GM21528 (cell line): ENCODE measurements at regions not wholly inside any gene's neighbourhood (a gene's known extent, or its start where the extent isn't known, plus 50 kb on each side); places are given as distances from the start of the nearest gene placed in this dataset.
"Not testable (repeated sequence)": the region's sequence is repeated elsewhere in the genome, so short reads cannot be mapped to it uniquely, and the experiment has no call there.

ENCODE experiments used
- ATAC-seq: cut with Tn5 transposase; IDR thresholded peaks from one replicate; pipeline ENCODE4 v1.9.1; 2021; ENCODE audit warnings: mild to moderate bottlenecking, moderate library complexity; ENCODE audit not compliant: unreplicated experiment, low FRiP score

GRCh38 chr4:66130042-66130441 is 459.8 kb upstream of the EPHA5 start:
- ATAC-seq = no peak

- ATAC-seq = no peak
Measured at GRCh38 chr4:66123831-66124413, 453.6 kb upstream of the EPHA5 start.

- no peak for ATAC-seq
Measured at GRCh38 chr4:66123190-66123589, 452.9 kb upstream of the EPHA5 start.

DNA sequence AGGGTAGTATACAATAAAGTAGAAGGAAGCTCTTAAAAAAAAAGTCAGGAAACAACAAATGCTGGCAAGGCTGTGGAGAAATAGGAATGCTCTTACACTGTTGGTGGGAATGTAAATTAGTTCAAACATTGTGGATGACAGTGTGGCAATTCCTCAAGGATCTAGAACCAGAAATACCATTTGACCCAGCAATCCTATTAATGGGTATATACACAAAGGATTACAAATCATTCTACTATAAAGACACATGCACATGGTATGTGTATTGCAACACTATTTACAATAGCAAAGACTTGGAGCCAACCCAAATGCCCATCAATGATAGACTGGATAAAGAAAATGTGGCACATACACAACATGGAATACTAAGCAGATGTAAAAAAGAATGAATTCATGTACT is 444.9 kb upstream of the EPHA5 start:
- not testable (repeated sequence) for ATAC-seq

GRCh38 chr4:66108898-66109297 is 438.6 kb upstream of the EPHA5 start:
- ATAC-seq = no peak

GRCh38 chr4:66097218-66097617 is 426.9 kb upstream of the EPHA5 start:
- no peak for ATAC-seq

DNA sequence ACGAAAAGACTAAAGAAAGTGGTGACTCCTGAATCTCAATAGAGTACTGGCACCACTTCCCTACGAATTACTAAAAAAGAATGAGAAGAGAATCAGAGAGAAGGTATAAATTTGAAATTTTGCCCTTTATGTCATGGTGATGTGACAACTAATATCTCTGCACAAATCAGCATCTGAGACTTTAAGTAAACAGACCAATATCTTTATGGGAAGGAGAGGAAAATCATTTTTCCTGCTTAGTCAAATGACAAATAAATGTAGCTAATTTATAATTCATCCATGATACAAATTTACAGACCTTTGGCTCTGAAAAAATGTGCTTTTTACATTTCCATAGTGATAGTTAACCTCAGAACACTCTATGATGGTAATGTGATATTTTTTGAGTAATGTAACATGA is 424.8 kb upstream of the EPHA5 start:
- no peak for ATAC-seq

GRCh38 chr4:66094070-66094469 is 423.8 kb upstream of the EPHA5 start:
- ATAC-seq = no peak

DNA sequence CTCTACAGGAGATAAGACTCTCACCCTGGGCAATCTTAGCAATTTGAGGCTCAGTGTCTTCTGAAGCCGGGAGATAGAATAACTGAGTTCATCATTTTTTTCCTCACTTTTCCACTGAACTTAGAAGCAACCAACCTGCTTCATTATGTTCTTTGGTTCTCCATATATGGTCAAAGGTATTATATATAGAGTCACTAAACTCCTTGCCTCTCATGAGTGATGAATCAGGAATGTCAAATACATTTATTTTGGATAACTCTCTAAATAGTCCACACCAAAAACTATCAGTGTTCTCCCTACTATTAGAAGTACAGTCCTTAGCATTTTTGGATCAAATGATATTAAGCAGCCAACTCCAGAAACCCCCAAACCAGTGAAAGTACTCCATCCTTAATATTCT is 421.5 kb upstream of the EPHA5 start:
- no peak for ATAC-seq

- ATAC-seq = no peak
Measured at GRCh38 chr4:66073961-66074360, 403.7 kb upstream of the EPHA5 start.

- ATAC-seq = no peak
Measured at GRCh38 chr4:66071911-66072310, 401.6 kb upstream of the EPHA5 start.

- ATAC-seq = no peak
Measured at GRCh38 chr4:66062921-66063320, 392.6 kb upstream of the EPHA5 start.

GRCh38 chr4:66062044-66062443 is 391.8 kb upstream of the EPHA5 start:
- no peak for ATAC-seq

DNA sequence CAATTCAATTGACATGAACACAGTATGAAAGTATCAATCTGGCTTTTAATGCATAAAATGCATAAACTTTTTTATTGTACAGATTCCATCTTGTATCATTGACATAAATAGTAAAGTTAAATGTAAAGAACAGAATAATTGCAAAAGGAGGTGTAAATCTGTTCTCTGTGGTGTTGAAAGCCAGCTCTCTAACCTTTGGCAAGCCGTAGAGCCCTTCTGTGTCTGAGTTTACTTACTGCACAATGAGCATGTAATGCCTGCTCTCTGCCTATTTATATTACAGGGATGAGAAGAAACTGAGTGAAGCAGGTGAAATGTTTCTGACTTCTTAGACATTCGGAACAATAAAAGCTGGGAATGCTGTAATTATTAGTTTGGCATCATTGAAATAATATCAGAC is 389.3 kb upstream of the EPHA5 start:
- no peak for ATAC-seq

- no peak for ATAC-seq
Measured at GRCh38 chr4:66059136-66059535, 388.8 kb upstream of the EPHA5 start.

- ATAC-seq = no peak
Measured at GRCh38 chr4:66055999-66056398, 385.7 kb upstream of the EPHA5 start.

DNA sequence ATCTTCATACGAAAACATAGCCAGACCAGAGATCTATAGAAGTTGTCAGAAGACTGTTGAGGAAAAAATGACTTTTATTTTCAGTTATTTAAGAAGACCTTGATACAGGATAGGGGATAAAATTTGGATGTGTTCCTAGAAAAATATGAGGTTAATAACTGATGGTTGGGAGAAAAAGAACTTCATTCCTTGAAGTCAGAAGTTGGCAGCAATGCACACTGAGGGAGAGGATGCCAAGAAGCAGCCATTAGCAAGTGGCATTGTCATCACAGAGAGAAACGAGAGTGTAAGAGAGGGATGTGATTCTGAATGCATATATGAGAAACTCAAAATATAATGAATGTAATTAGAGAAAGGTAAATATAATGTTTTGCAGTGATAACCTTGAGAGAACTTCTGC is 382.1 kb upstream of the EPHA5 start:
- no peak for ATAC-seq

- no peak for ATAC-seq
Measured at GRCh38 chr4:66048861-66049260, 378.6 kb upstream of the EPHA5 start.

DNA sequence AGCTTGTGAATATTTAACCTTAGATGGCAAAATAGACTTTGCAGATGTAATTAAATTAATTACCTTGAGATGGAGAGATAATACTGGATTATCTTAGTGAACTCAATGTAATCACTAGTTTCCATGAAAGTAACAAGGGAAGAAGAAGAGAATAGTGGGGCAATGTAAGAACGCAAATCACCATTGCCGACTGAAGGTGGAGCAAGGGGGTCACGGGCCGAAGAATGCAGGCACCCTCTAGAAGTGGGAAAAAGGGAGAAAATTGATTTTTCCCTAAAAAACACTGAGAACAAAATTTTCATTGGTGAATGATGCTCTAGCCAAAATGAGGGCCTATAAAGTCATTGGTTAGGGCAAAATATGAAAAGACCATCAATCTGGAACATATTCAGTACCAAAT is 375.6 kb upstream of the EPHA5 start:
- ATAC-seq = no peak

DNA sequence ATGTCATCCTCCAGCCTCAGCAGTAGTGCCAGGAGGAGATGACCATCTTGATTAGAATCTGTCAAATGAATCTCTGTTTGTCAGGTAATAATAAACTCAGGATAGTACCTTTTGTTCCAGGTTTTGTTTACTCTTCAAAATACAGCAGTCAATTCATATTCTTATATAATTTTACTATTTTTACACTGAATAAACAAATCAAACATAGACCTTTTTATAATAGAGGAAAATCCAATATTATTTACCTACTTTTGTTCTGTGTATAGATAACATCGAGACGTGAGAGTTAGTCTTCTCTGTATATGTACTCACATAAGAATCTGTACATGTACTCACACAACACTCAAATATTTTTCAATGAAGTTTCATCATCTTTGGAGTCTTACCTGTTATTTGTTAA is 365.4 kb upstream of the EPHA5 start:
- no peak for ATAC-seq

DNA sequence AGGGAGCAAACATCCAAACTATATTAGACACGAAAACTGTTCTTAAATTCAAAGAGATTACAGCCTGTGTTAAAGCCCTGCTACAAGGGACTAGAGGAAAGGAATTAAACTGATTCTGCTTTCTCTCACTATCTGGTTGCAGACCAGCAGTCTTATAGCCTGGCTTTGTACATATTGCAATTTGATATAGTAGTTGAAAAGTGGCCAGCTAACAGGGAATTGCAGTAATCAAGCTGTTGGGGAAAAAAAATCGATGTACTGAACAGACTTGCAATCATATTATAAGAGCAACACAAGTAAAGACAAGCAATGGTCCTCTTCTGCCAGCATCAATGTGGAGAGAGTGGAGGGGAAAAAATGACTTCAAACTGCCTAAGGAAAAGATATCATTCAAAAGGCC is 364.4 kb upstream of the EPHA5 start:
- ATAC-seq = no peak

DNA sequence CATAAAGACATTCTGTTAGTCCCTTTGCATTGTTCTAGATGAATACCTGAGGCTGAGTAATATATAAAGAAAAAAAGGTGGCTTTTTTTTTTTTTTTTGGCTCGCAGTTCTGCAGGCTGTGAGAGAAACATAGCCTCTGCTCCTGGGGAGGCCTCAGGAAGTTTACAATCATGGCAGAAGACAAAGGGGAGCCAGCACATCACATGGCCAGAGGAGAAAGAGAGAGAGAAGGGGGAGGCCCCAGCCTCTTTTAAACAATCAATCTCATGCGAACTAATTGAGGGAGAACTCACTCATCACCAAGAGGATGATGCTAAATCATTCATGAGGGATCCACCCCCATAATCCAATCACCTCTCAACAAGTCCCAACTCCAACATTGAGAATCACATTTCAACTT is 364.0 kb upstream of the EPHA5 start:
- ATAC-seq = no peak

DNA sequence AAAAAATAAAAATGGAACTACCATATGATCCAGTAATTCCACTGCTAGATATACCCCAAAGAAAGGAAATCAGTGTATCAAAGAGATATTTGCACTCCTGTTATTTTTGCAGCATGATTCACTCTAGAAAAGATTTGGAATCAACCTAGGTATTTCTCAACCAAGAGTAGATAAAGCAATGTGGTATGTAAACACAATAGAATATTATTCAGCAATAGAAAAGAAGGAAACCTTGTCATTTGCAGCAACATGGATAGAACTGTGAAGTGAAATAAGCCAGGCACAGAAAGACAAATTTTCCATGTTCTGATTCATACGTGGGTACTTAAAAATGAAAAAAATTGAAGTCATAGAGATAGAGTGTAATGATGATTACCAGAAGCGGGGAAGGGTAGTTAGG is 362.3 kb upstream of the EPHA5 start:
- no peak for ATAC-seq
